ENCODE measurements at regions not wholly inside any gene's neighbourhood (a gene's known extent, or its start where the extent isn't known, plus 50 kb on each side); places are given as distances from the start of the nearest gene placed in this dataset.

DNA sequence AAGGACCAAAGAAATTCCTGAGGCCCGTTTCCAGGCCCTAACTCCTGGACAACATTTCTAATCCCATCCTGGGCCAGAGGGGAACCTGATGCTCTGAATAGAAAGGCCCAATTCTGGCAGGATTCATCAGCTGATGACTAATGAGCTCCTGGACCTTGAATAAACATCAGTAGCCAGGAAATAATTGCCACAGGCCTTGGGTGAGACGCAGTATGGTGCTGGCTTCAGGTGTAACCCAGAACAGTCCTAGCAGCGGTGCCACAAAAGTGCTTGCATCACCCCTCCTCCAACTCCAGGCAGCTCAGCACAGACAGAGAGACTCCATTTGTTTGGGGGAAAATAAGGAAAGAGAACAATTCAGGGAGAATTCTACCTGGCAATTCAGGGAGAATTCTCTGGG lies 184.7 kb upstream of the POU1F1 start (continued):
- TF ChIP-seq, protein P1, sequence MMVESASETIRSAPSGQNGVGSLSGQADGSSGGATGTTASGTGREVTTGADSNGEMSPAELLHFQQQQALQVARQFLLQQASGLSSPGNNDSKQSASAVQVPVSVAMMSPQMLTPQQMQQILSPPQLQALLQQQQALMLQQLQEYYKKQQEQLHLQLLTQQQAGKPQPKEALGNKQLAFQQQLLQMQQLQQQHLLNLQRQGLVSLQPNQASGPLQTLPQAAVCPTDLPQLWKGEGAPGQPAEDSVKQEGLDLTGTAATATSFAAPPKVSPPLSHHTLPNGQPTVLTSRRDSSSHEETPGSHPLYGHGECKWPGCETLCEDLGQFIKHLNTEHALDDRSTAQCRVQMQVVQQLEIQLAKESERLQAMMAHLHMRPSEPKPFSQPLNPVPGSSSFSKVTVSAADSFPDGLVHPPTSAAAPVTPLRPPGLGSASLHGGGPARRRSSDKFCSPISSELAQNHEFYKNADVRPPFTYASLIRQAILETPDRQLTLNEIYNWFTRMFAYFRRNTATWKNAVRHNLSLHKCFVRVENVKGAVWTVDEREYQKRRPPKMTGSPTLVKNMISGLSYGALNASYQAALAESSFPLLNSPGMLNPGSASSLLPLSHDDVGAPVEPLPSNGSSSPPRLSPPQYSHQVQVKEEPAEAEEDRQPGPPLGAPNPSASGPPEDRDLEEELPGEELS (CRISPR knock-in tag; IDR thresholded peaks at IDR 0.05) = no peak
- TF ChIP-seq AHR (CRISPR knock-in tag; IDR thresholded peaks at IDR 0.05) (no peak), LBX2 (CRISPR knock-in tag; IDR thresholded peaks at IDR 0.05; ENCODE audit: borderline replicate concordance) (no peak), SMAD3 (CRISPR knock-in tag; IDR thresholded peaks at IDR 0.05) (no peak), THAP11 (CRISPR knock-in tag; IDR thresholded peaks at IDR 0.05) (no peak), GPN1 (CRISPR knock-in tag; IDR thresholded peaks at IDR 0.05; ENCODE audit: borderline replicate concordance) (no peak), ZNF331 (CRISPR knock-in tag; IDR thresholded peaks at IDR 0.05) (no peak), ATF2 (CRISPR knock-in tag; IDR thresholded peaks at IDR 0.05) (no peak), MEF2D (CRISPR knock-in tag; IDR thresholded peaks at IDR 0.05) (no peak)
- TF ChIP-seq, protein P2, sequence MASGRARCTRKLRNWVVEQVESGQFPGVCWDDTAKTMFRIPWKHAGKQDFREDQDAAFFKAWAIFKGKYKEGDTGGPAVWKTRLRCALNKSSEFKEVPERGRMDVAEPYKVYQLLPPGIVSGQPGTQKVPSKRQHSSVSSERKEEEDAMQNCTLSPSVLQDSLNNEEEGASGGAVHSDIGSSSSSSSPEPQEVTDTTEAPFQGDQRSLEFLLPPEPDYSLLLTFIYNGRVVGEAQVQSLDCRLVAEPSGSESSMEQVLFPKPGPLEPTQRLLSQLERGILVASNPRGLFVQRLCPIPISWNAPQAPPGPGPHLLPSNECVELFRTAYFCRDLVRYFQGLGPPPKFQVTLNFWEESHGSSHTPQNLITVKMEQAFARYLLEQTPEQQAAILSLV (CRISPR knock-in tag; IDR thresholded peaks at IDR 0.05; ENCODE audit: borderline replicate concordance) = no peak
- TF ChIP-seq, protein P3, sequence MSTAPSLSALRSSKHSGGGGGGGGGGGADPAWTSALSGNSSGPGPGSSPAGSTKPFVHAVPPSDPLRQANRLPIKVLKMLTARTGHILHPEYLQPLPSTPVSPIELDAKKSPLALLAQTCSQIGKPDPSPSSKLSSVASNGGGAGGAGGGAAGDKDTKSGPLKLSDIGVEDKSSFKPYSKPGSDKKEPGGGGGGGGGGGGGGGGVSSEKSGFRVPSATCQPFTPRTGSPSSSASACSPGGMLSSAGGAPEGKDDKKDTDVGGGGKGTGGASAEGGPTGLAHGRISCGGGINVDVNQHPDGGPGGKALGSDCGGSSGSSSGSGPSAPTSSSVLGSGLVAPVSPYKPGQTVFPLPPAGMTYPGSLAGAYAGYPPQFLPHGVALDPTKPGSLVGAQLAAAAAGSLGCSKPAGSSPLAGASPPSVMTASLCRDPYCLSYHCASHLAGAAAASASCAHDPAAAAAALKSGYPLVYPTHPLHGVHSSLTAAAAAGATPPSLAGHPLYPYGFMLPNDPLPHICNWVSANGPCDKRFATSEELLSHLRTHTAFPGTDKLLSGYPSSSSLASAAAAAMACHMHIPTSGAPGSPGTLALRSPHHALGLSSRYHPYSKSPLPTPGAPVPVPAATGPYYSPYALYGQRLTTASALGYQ (CRISPR knock-in tag; IDR thresholded peaks at IDR 0.05) = no peak

Measured in HepG2 (cell line).